Activated naive CD4-positive, alpha-beta T cell treated with anti-CD3 and anti-CD28 coated beads for 36 hours (primary cell): ENCODE measurements at regions not wholly inside any gene's neighbourhood (a gene's known extent, or its start where the extent isn't known, plus 50 kb on each side); places are given as distances from the start of the nearest gene placed in this dataset.

Experiments
- CTCF ChIA-PET: fragments of 350-600 bp; sonication (Branson Sonifier 250); formaldehyde crosslinking; loops from one replicate; lab custom pipeline; 2021; ENCODE audit warnings: antibody characterized with exemption; lab: Charles Lee
- DNase-seq: peaks from one replicate; pipeline ENCODE4 v3.0.0-alpha.2; 2020
- H3K27ac Mint-ChIP-seq: one replicate; pipeline ENCODE4 v1.8.0; 2021; ENCODE audit warnings: mild to moderate bottlenecking, mixed read lengths
- H3K27me3 Mint-ChIP-seq: one replicate; pipeline ENCODE4 v1.8.0; 2021; ENCODE audit warnings: low read depth, mixed read lengths
- H3K36me3 Mint-ChIP-seq: one replicate; pipeline ENCODE4 v1.8.0; 2021; ENCODE audit warnings: low read depth, mixed read lengths
- H3K4me1 Mint-ChIP-seq: one replicate; pipeline ENCODE4 v1.8.0; 2021; ENCODE audit warnings: low read depth, mixed read lengths
- H3K4me3 Mint-ChIP-seq: one replicate; pipeline ENCODE4 v1.8.0; 2021; ENCODE audit warnings: mild to moderate bottlenecking, moderate library complexity, mixed read lengths
- H3K9me3 Mint-ChIP-seq: one replicate; pipeline ENCODE4 v1.8.0; 2021; ENCODE audit warnings: mixed read lengths
- intact Hi-C: fragments of 100-400 bp; cut with micrococcal nuclease; formaldehyde crosslinking; loops from one replicate; pipeline ENCODE4 v1.15.1; 2023

GRCh38 chr16:55955845-55956244 lies 80.7 kb upstream of the CES5A start:
- H3K27ac Mint-ChIP-seq, result no peak overlapping the region
- peaks cover 8% of the 10 kb centered on the region for H3K27me3 Mint-ChIP-seq
- CTCF ChIA-PET, result interaction anchor here (1.6 to 2.5 kb wide), 3 partner anchors 10 to 363 kb away, joined by 4 to 11 read pairs (median 9); no protein-coding TSS in a partner anchor
- intact Hi-C loops, result no loop called here
- no peaks in the 10 kb centered on the region for H3K36me3 Mint-ChIP-seq
- no peak for DNase-seq
- H3K4me3 Mint-ChIP-seq, result no peak overlapping the region
- H3K4me1 Mint-ChIP-seq, result no peaks in the 10 kb centered on the region
- H3K9me3 Mint-ChIP-seq, result peaks cover 4% of the 10 kb centered on the region

DNA sequence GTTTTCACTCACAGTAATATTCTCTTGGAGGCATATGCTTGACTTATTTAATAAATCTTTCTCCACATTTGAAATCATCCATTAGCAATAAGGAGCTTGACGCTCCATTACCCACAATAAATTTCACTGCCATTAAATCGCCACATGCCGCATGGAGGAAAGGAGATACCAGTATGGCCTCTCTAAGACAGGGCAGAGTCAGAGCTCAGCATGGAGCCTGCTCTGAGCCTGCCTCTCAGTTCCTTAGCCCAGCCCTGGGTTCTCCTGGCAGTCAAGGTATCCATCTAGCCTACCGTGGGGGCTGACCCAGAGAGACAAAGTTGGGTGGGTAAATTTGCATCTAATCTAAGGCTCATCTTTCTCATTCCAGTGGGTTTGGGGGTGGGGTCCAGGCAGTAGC lies 80.3 kb upstream of the CES5A start:
- no peak for DNase-seq
- no peak overlapping the region for H3K4me3 Mint-ChIP-seq
- no peaks in the 10 kb centered on the region for H3K4me1 Mint-ChIP-seq
- no peaks in the 10 kb centered on the region for H3K36me3 Mint-ChIP-seq
- intact Hi-C loops, result no loop called here
- no peak overlapping the region for H3K27ac Mint-ChIP-seq
- CTCF ChIA-PET, result interaction anchor here (1.6 to 2.5 kb wide), 3 partner anchors 9 to 363 kb away, joined by 4 to 11 read pairs (median 9); no protein-coding TSS in a partner anchor
- peaks cover 7% of the 10 kb centered on the region for H3K27me3 Mint-ChIP-seq
- H3K9me3 Mint-ChIP-seq, result peaks cover 5% of the 10 kb centered on the region

DNA sequence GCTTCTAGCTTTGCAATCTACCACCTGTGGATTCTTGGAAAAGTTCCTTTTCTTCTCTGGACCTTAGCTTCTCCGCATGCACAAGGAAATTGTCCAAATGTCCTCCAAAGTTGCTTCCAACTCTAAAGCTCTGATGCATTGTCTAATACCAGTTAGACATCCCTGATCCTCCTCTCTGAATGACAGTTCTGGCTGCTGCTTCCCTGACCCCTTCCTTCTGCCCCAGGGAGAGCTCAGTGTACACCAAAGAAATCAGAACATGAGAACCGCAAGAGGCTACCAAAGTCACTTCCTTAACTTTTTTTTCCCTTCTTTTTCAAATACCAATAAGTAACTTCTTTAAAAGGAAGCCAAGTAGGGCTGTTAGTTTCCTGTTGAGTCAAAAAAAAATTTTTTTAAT lies 79.7 kb upstream of the CES5A start:
- Mint-ChIP-seq H3K4me3 (no peak overlapping the region), H3K36me3 (no peaks in the 10 kb centered on the region), H3K27ac (no peak overlapping the region), H3K27me3 (peaks cover 11% of the 10 kb centered on the region), H3K9me3 (peaks cover 4% of the 10 kb centered on the region), H3K4me1 (no peaks in the 10 kb centered on the region)
- DNase-seq, result no peak
- CTCF ChIA-PET, result interaction anchor here (1.6 to 2.5 kb wide), 3 partner anchors 9 to 363 kb away, joined by 4 to 11 read pairs (median 9); no protein-coding TSS in a partner anchor
- intact Hi-C loops, result no loop called here

DNA sequence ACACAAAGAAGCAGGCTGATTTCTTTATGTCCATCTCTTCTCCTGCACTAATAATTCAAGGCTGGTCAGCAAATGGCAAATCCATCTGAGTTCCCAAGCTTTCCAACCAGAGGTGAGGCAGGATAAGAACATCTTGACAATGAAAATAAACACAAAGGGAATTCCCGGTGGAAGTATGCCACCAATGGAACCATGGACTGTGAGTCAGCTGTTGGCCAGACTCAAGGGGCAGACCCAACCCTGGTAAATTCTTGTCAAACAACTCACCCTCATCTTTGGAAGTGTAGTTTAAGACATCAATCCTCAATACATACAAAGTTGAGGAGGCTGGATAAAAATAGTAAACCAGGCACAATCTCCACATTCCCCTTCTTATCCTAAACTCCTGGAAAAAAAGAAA lies 74.3 kb upstream of the CES5A start:
- Mint-ChIP-seq H3K9me3 (peaks cover 2% of the 10 kb centered on the region), H3K4me1 (no peaks in the 10 kb centered on the region), H3K4me3 (no peak overlapping the region), H3K36me3 (no peaks in the 10 kb centered on the region), H3K27me3 (peaks cover 29% of the 10 kb centered on the region), H3K27ac (no peak overlapping the region)
- no peak for DNase-seq
- CTCF ChIA-PET, result no interaction called here
- intact Hi-C loops, result loop anchor here (10.0 kb wide), 1 partner anchor 755 kb away; no protein-coding TSS in a partner anchor

- CTCF ChIA-PET, result no interaction called here
These were observed 73.1 kb upstream of the CES5A start for GRCh38 chr16:55948230-55948629.

DNA sequence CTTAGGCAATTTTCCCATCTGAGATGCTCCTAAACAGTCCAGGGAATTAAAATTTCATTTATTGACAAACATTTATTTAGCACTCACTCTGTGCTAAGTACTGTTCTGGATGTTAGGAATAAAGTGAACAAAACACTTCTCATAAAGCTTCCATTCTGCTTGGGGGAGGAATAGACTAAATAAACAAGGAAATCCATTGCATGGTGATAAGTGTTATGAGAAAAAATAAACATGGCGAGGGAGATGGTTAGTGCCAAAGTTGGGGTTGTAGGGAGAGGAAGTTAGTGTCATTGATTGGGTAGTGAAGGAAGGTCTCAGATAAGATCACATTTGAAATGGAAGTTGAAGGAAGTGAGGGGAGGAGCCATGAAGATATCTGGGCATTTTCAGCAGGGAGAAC lies 72.2 kb upstream of the CES5A start:
- H3K27me3 Mint-ChIP-seq, result peaks cover 34% of the 10 kb centered on the region

More at GRCh38 chr16:55948230-55948629, 73.1 kb upstream of the CES5A start:
- Mint-ChIP-seq H3K4me3 (no peak overlapping the region), H3K36me3 (no peaks in the 10 kb centered on the region), H3K9me3 (peaks cover 2% of the 10 kb centered on the region), H3K27ac (no peak overlapping the region), H3K27me3 (peaks cover 36% of the 10 kb centered on the region), H3K4me1 (no peaks in the 10 kb centered on the region)
- intact Hi-C loops, result loop anchor here (10.0 kb wide), 1 partner anchor 757 kb away; no protein-coding TSS in a partner anchor
- DNase-seq, result no peak

GRCh38 chr16:55944377-55944802 lies 69.2 kb upstream of the CES5A start:
- Mint-ChIP-seq H3K27me3 (peaks cover 29% of the 10 kb centered on the region), H3K27ac (no peak overlapping the region), H3K4me1 (no peaks in the 10 kb centered on the region), H3K36me3 (no peaks in the 10 kb centered on the region), H3K4me3 (no peak overlapping the region), H3K9me3 (no peaks in the 10 kb centered on the region)
- intact Hi-C loops, result loop anchor here (1.0 to 10.0 kb wide), 3 partner anchors 259 to 760 kb away; no protein-coding TSS in a partner anchor
- CTCF ChIA-PET, result interaction anchor here (0.5 to 5.0 kb wide), 7 partner anchors 11 to 374 kb away, joined by 3 to 32 read pairs (median 4); no protein-coding TSS in a partner anchor
- DNase-seq, result peak; percentile 62

More for the DNA sequence above, 72.2 kb upstream of the CES5A start:
- no peak for DNase-seq
- H3K9me3 Mint-ChIP-seq, result peaks cover 2% of the 10 kb centered on the region
- intact Hi-C loops, result loop anchor here (10.0 kb wide), 1 partner anchor 757 kb away; no protein-coding TSS in a partner anchor
- CTCF ChIA-PET, result interaction anchor here (1.1 to 5.0 kb wide), 3 partner anchors 252 to 379 kb away, joined by 3 to 27 read pairs (median 5); no protein-coding TSS in a partner anchor
- no peak overlapping the region for H3K27ac Mint-ChIP-seq
- no peaks in the 10 kb centered on the region for H3K36me3 Mint-ChIP-seq
- no peaks in the 10 kb centered on the region for H3K4me1 Mint-ChIP-seq
- no peak overlapping the region for H3K4me3 Mint-ChIP-seq

GRCh38 chr16:55943267-55943666 lies 68.1 kb upstream of the CES5A start:
- intact Hi-C loops, result loop anchor here (10.0 kb wide), 1 partner anchor 762 kb away; no protein-coding TSS in a partner anchor
- Mint-ChIP-seq H3K4me1 (no peaks in the 10 kb centered on the region), H3K27me3 (peaks cover 21% of the 10 kb centered on the region), H3K36me3 (no peaks in the 10 kb centered on the region), H3K27ac (no peak overlapping the region), H3K9me3 (no peaks in the 10 kb centered on the region), H3K4me3 (no peak overlapping the region)
- DNase-seq, result no peak
- CTCF ChIA-PET, result interaction anchor here (0.8 to 5.0 kb wide), 8 partner anchors 13 to 479 kb away, joined by 3 to 32 read pairs (median 4); no protein-coding TSS in a partner anchor

- Mint-ChIP-seq H3K27me3 (peaks cover 22% of the 10 kb centered on the region), H3K27ac (no peak overlapping the region), H3K4me3 (no peak overlapping the region), H3K36me3 (no peaks in the 10 kb centered on the region), H3K4me1 (no peaks in the 10 kb centered on the region), H3K9me3 (no peaks in the 10 kb centered on the region)
- intact Hi-C loops, result loop anchor here (10.0 kb wide), 1 partner anchor 762 kb away; no protein-coding TSS in a partner anchor
- no peak for DNase-seq
- CTCF ChIA-PET, result interaction anchor here (0.6 to 5.0 kb wide), 9 partner anchors 13 to 478 kb away, joined by 3 to 32 read pairs (median 3); no protein-coding TSS in a partner anchor
These were observed 67.6 kb upstream of the CES5A start for GRCh38 chr16:55942821-55943220.

- Mint-ChIP-seq H3K27me3 (peaks cover 22% of the 10 kb centered on the region), H3K9me3 (no peaks in the 10 kb centered on the region), H3K36me3 (no peaks in the 10 kb centered on the region), H3K4me3 (no peak overlapping the region), H3K27ac (no peak overlapping the region), H3K4me1 (no peaks in the 10 kb centered on the region)
- CTCF ChIA-PET, result interaction anchor here (5.0 kb wide), 1 partner anchor 377 kb away, joined by 32 read pairs; no protein-coding TSS in a partner anchor
- DNase-seq, result no peak
- intact Hi-C loops, result loop anchor here (10.0 kb wide), 1 partner anchor 763 kb away; no protein-coding TSS in a partner anchor
These were observed 66.4 kb upstream of the CES5A start for GRCh38 chr16:55941552-55941951.

DNA sequence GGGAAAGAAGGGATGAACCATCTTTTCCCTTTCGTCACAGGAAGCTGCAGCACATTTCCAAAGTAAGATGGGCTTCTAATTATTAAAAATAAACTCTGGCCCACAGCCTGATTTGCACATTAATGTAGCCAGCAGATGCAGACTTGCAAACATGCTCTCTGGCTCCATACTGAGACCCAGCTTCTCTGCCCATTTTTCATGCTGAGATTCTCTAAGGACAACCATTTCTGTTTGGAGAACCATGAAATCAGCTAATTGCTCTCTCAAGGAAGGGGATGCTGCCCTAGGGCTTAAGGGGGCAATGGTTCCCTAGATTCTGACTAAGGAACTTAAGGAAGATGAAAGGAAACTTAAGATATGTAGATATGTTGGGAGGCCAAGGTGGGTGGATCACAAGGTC lies 63.0 kb upstream of the CES5A start:
- H3K27ac Mint-ChIP-seq, result no peak overlapping the region

GRCh38 chr16:55933038-55933437 lies 57.9 kb upstream of the CES5A start:
- Mint-ChIP-seq H3K4me1 (no peaks in the 10 kb centered on the region), H3K27me3 (peaks cover 18% of the 10 kb centered on the region), H3K27ac (no peak overlapping the region), H3K9me3 (no peaks in the 10 kb centered on the region), H3K36me3 (no peaks in the 10 kb centered on the region), H3K4me3 (no peak overlapping the region)
- CTCF ChIA-PET, result no interaction called here
- intact Hi-C loops, result no loop called here
- DNase-seq, result no peak

More for the DNA sequence above, 63.0 kb upstream of the CES5A start:
- peaks cover 23% of the 10 kb centered on the region for H3K27me3 Mint-ChIP-seq
- no peaks in the 10 kb centered on the region for H3K4me1 Mint-ChIP-seq
- no peak for DNase-seq
- H3K36me3 Mint-ChIP-seq, result no peaks in the 10 kb centered on the region
- H3K9me3 Mint-ChIP-seq, result no peaks in the 10 kb centered on the region
- CTCF ChIA-PET, result no interaction called here
- no peak overlapping the region for H3K4me3 Mint-ChIP-seq
- intact Hi-C loops, result no loop called here

DNA sequence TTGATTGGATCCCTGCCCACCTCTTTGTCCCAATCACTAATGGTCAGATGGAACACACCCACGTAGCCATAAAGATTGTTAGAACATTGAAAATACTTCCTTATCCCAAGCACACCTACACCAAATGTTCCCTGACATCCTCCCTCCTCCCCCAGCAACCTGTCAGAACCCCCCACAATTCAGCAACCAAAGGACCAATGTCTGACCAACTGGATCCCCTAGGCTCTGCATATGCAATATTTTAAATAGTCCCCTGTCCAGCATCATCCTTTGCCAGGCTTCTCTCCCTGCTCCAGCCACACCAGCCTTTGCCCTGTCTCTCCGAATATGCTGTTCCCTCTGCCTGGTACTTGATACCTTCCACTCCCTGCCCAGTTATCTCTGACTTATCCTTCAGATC lies 54.9 kb upstream of the CES5A start:
- Mint-ChIP-seq H3K4me1 (no peaks in the 10 kb centered on the region), H3K9me3 (no peaks in the 10 kb centered on the region), H3K36me3 (no peaks in the 10 kb centered on the region), H3K27ac (no peak overlapping the region), H3K4me3 (no peak overlapping the region), H3K27me3 (no peaks in the 10 kb centered on the region)
- CTCF ChIA-PET, result no interaction called here
- intact Hi-C loops, result no loop called here
- no peak for DNase-seq
